WTC11 (cell line): ENCODE measurements at regions not wholly inside any gene's neighbourhood (a gene's known extent, or its start where the extent isn't known, plus 50 kb on each side); places are given as distances from the start of the nearest gene placed in this dataset.

ENCODE experiments used
- ATAC-seq: fragments of 200-7000 bp; cut with Tn5 transposase; 2 replicates; pipeline ENCODE4 v1.10.0; 2021; ENCODE audit warnings: mild to moderate bottlenecking, moderate library complexity
- CTCF ChIA-PET: fragments of 300-600 bp; sonication (Branson Sonifier 250); formaldehyde crosslinking; loops from one replicate; lab custom pipeline; 2021; ENCODE audit warnings: antibody characterized with exemption; lab: Charles Lee
- POLR2A ChIA-PET: fragments of 350-600 bp; sonication (Branson Sonifier 250); formaldehyde crosslinking; loops from one replicate; lab custom pipeline; 2021; ENCODE audit warnings: antibody characterized with exemption; lab: Charles Lee
- DNase-seq: peaks from one replicate; pipeline ENCODE4 v3.0.0; 2021; ENCODE audit warnings: low spot score
- H3K27ac Mint-ChIP-seq: 2 replicates; pipeline ENCODE4 v1.8.0; 2021; ENCODE audit warnings: mixed read lengths
- H3K27me3 Mint-ChIP-seq: 2 replicates; pipeline ENCODE4 v1.8.0; 2021; ENCODE audit warnings: low read depth, mild to moderate bottlenecking, moderate library complexity, mixed read lengths
- H3K36me3 Mint-ChIP-seq: 2 replicates; pipeline ENCODE4 v1.8.0; 2021; ENCODE audit warnings: mixed read lengths
- H3K4me1 Mint-ChIP-seq: 2 replicates; pipeline ENCODE4 v1.8.0; 2022; ENCODE audit warnings: mixed read lengths
- H3K4me3 Mint-ChIP-seq: 2 replicates; pipeline ENCODE4 v1.8.0; 2021; ENCODE audit warnings: mild to moderate bottlenecking, moderate library complexity, mixed read lengths
- H3K9me3 Mint-ChIP-seq: 2 replicates; pipeline ENCODE4 v1.8.0; 2021; ENCODE audit warnings: mixed read lengths
- CBFB ChIP-seq: sonication (generic); formaldehyde crosslinking; IDR thresholded peaks from 2 replicates; pipeline ENCODE4 v1.8.1; 2022; ENCODE audit warnings: mild to moderate bottlenecking, low read depth, missing genetic modification reagents
- CTCF ChIP-seq: fragments of 200-600 bp; IDR thresholded peaks from 2 replicates; pipeline ENCODE4 v1.8.0; 2022; ENCODE audit warnings: antibody characterized with exemption
- E2F5 ChIP-seq: sonication (generic); formaldehyde crosslinking; IDR thresholded peaks from 2 replicates; pipeline ENCODE4 v1.8.1; 2022; ENCODE audit warnings: mild to moderate bottlenecking, moderate library complexity, missing genetic modification reagents
- ELF4 ChIP-seq: sonication (generic); formaldehyde crosslinking; IDR thresholded peaks from 2 replicates; pipeline ENCODE4 v1.8.1; 2022; ENCODE audit warnings: low read depth, mild to moderate bottlenecking, moderate library complexity, missing genetic modification reagents
- ESRRA ChIP-seq: sonication (generic); formaldehyde crosslinking; IDR thresholded peaks from 2 replicates; pipeline ENCODE4 v1.8.1; 2022; ENCODE audit warnings: mild to moderate bottlenecking, missing genetic modification reagents, borderline replicate concordance
- FOXP4 ChIP-seq: sonication (generic); formaldehyde crosslinking; IDR thresholded peaks from 2 replicates; pipeline ENCODE4 v1.8.0; 2022; ENCODE audit warnings: mild to moderate bottlenecking, missing genetic modification reagents
- JUN ChIP-seq: sonication (generic); formaldehyde crosslinking; IDR thresholded peaks from 2 replicates; pipeline ENCODE4 v1.8.0; 2023; ENCODE audit warnings: mild to moderate bottlenecking, missing genetic modification reagents
- KAT7 ChIP-seq: sonication (generic); formaldehyde crosslinking; IDR thresholded peaks from 2 replicates; pipeline ENCODE4 v1.8.1; 2023; ENCODE audit warnings: missing genetic modification reagents, mild to moderate bottlenecking, borderline replicate concordance
- MLX ChIP-seq: sonication (generic); formaldehyde crosslinking; IDR thresholded peaks from 2 replicates; pipeline ENCODE4 v1.8.1; 2023; ENCODE audit warnings: mild to moderate bottlenecking, missing genetic modification reagents, moderate library complexity
- PRDM15 ChIP-seq: sonication (generic); formaldehyde crosslinking; IDR thresholded peaks from 2 replicates; pipeline ENCODE4 v1.8.0; 2022; ENCODE audit warnings: missing genetic modification reagents
- SOX15 ChIP-seq: fragments of 250-450 bp; sonication (Bioruptor Pico); IDR thresholded peaks from 2 replicates; pipeline ENCODE4 v1.9.0; 2021; ENCODE audit warnings: mild to moderate bottlenecking
- TCF7 ChIP-seq: sonication (generic); formaldehyde crosslinking; IDR thresholded peaks from 2 replicates; pipeline ENCODE4 v1.8.0; 2022; ENCODE audit warnings: mild to moderate bottlenecking, low read depth, missing genetic modification reagents, moderate library complexity
- USF1 ChIP-seq: sonication (generic); formaldehyde crosslinking; IDR thresholded peaks from 2 replicates; pipeline ENCODE4 v1.8.0; 2022; ENCODE audit warnings: mild to moderate bottlenecking, missing genetic modification reagents
- ZNF121 ChIP-seq: sonication (generic); formaldehyde crosslinking; IDR thresholded peaks from 2 replicates; pipeline ENCODE4 v1.8.0; 2023; ENCODE audit warnings: missing genetic modification reagents
- ZNF281 ChIP-seq: sonication (generic); formaldehyde crosslinking; IDR thresholded peaks from 2 replicates; pipeline ENCODE4 v1.8.0; 2023; ENCODE audit warnings: mild to moderate bottlenecking, missing genetic modification reagents
- ZNF512 ChIP-seq: sonication (generic); formaldehyde crosslinking; IDR thresholded peaks from 2 replicates; pipeline ENCODE4 v1.8.1; 2022; ENCODE audit warnings: missing genetic modification reagents, borderline replicate concordance

- ChIA-PET CTCF (no interaction called here), POLR2A (no interaction called here)
- Mint-ChIP-seq H3K36me3 (no peaks in the 10 kb centered on the region), H3K4me1 (no peaks in the 10 kb centered on the region), H3K4me3 (no peak overlapping the region), H3K9me3 (0 out of 2 replicates have a peak, but pooled peaks cover 4% of the 10 kb centered on the region), H3K27ac (no peak overlapping the region), H3K27me3 (no peaks in the 10 kb centered on the region)
- DNase-seq (no peak), ATAC-seq (no peak)
- TF ChIP-seq FOXP4 (no peak), JUN (no peak), ESRRA (CRISPR knock-in tag) (no peak), ZNF512 (CRISPR knock-in tag) (no peak), ZNF281 (no peak), ZNF121 (CRISPR knock-in tag) (no peak)
Observed at GRCh38 chr13:34437873-34438272, 504.2 kb upstream of the NBEA start.

GRCh38 chr13:34452831-34453230 lies 489.2 kb upstream of the NBEA start:
- ChIA-PET CTCF (no interaction called here), POLR2A (no interaction called here)
- no peak overlapping the region for H3K27ac Mint-ChIP-seq
- no peaks in the 10 kb centered on the region for H3K4me1 Mint-ChIP-seq
- no peaks in the 10 kb centered on the region for H3K27me3 Mint-ChIP-seq
- peaks cover 7% of the 10 kb centered on the region for H3K9me3 Mint-ChIP-seq
- TF ChIP-seq CBFB (CRISPR knock-in tag) (no peak), KAT7 (CRISPR knock-in tag) (no peak), SOX15 (CRISPR knock-in tag) (no peak), TCF7 (no peak), USF1 (CRISPR knock-in tag) (no peak), PRDM15 (CRISPR knock-in tag) (no peak), ELF4 (no peak), ESRRA (CRISPR knock-in tag) (no peak), E2F5 (CRISPR knock-in tag) (no peak), CTCF (no peak), MLX (CRISPR knock-in tag) (no peak)
- no peak for ATAC-seq
- H3K4me3 Mint-ChIP-seq = no peak overlapping the region
- H3K36me3 Mint-ChIP-seq = no peaks in the 10 kb centered on the region; the same call in 1 of the 2 replicates
- no peak for DNase-seq
